ENCODE measurements at regions not wholly inside any gene's neighbourhood (a gene's known extent, or its start where the extent isn't known, plus 50 kb on each side); places are given as distances from the start of the nearest gene placed in this dataset.

GRCh38 chr22:49031746-49032330 lies 795.8 kb downstream of the BRD1 start:
- no peak for DNase-seq

- DNase-seq: no peak
Measured at GRCh38 chr22:49028111-49028510, 799.6 kb downstream of the BRD1 start.

- no peak for DNase-seq
Measured at GRCh38 chr22:49027368-49027670, 800.4 kb downstream of the BRD1 start.

GRCh38 chr22:49026494-49027367 lies 800.9 kb downstream of the BRD1 start:
- DNase-seq: no peak

GRCh38 chr22:49025791-49026493 lies 801.7 kb downstream of the BRD1 start:
- DNase-seq: no peak

GRCh38 chr22:49024775-49025440 lies 802.8 kb downstream of the BRD1 start:
- DNase-seq: no peak

DNA sequence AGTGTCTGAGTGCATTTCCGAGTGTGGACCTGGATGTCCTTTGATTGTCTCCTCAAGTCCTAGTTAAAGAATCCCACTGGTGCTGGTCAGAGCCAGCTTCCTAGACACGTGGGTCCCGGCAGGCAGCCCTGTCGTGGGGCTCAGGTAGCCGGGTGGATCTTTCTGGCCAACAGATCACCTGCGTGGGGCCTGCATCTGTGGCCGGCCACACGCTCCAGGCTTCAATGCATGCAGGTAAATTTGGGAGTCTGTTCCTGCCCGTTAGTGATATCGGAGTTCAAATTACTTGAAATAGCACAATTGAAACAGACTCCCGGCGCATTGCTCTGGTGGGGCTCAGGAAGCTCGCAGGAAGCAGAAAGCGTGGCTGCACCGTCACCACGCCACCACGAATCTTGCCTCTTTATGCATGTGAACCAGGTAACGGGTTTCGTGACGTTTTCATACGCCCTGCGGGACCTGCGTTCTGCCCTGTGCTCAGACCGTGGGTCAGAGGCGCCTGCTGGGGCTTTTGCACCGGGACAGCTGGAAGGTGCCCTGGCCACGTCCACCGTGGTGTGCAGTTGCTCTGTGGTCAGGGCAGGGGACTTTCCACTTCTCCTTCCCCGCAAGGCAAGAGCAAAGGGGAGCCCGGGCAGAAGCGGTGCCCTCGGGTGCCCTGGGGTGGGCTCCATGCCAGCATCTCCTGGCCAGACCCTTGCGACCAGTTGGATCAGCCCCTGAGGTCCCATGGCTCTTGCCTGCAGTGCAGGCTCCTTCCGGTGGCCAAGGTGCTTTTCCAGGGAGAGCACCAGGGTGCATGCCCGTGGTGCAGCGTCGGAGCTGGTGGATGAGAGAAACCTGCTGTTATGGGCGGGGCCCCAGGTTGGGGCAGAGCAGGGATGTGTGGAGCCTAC lies 803.5 kb downstream of the BRD1 start:
- DNase-seq: no peak

DNA sequence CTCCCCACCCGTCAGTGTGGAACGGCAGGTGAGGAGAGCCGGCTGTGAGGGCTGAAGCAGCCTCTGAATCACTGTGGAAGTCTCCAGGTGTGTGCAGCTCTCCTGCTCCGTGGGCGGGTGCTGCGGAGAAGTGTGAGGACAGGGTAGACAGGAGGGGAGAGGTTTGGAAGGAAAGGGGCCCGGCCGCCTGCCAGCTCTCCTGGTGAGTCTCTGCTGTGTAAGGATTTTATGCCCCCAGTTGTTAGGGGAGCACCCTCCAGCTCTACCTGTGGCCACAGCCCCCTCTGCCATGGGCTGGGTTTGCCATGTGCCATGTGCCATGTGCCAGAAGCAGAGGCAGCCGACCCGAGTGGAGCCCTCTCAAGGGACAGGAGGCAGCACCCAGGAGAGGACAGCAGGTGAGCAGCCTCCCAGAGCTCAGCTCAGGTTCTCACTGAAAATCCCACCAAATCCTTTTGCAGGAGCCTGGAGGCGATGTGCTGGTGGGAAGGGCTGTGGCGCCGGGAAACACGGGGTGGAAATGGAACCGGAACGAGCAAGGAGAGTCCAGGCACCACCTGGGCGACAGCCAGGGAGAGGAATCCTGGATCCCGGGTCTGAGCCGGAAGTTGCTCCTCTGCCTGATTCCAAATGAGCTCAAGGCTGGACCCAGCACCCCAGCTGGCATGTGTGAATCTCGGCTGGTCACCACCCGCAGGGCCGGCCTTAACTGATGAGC lies 804.4 kb downstream of the BRD1 start:
- DNase-seq: no peak

GRCh38 chr22:49022816-49023160 lies 804.9 kb downstream of the BRD1 start:
- DNase-seq: no peak

DNA sequence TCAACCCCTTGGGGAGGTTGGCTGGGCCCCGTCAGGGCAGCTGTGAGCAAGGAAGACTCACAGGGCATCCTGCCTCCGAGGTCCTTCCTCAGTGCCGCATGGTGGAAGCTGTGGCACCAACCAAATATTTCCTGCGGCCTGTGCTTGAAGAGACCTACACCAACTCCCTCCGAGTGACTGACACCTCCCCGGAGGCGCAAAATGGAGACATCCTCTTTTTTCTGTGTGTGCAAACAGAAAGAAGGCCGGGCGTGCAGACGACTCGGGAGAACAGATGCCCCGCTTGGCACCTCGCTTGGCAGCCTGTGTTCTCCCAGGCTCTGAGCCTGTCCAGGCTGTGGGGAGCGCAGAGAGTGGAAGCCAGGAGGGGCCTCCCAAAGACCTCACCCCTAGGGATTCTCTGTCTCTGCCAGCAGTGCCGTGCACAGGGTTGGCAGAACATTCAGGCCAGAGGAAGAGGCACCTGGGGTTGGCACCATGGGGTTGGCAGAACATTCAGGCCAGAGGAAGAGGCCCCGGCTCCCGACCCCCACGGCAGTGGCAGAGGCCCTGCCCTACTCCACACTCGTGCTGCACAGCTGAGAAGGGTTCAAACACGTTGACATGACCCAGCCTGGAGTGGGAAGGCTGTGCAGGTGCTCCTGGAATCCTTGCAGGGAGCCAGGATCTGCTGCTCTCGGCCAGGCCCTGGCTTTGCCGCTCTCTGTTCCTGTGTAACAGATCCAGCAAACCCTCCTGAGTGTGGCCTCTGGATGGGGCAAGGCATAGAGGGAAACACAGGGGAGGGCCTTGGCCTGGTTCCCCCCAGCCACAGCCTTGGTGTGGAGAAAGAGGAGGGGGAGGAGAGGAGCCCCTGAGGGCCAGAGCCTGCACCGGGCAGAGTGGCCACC lies 805.5 kb downstream of the BRD1 start:
- DNase-seq: no peak

DNA sequence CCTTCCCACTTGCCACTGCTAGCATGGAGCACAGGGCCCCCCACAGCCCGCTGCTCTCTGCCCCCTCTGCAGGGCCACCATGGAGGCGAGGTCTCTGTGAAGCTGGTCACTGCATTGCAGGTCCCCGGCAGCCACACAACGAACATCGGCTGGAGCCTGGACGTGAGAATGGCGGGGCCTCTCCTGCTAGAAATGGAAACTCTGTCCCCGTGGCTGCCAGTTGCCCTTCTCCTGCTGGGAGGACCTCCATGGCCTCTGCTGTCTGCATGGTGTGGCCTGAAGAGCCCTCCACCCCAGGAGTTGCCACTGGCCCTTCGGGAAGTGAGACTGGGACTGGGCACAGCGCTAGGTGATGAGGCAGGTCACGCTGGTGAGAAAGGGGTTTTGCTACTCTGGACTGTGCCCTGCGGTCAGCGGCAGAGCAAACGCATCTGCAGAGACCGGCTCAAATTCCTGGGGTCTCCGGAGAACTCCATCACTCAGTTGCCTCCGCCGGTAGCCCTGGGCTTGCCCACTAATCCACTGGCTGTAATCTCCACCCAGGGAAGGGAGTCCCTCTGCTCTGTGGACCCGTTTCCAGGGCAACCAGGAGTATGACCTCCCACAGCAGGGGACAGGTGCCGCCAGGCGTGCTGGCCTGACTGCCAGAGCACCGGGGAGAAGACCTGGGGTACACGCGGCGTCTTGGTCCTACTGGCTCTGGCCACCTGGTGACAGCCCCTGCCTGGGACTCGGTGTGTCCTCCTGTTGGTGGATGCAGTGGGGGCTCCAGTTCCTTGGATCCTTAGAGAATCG lies 806.3 kb downstream of the BRD1 start:
- DNase-seq: no peak

- DNase-seq: no peak
Measured at GRCh38 chr22:49019737-49020713, 807.6 kb downstream of the BRD1 start.

- no peak for DNase-seq
Measured at GRCh38 chr22:49018601-49019000, 809.1 kb downstream of the BRD1 start.

DNA sequence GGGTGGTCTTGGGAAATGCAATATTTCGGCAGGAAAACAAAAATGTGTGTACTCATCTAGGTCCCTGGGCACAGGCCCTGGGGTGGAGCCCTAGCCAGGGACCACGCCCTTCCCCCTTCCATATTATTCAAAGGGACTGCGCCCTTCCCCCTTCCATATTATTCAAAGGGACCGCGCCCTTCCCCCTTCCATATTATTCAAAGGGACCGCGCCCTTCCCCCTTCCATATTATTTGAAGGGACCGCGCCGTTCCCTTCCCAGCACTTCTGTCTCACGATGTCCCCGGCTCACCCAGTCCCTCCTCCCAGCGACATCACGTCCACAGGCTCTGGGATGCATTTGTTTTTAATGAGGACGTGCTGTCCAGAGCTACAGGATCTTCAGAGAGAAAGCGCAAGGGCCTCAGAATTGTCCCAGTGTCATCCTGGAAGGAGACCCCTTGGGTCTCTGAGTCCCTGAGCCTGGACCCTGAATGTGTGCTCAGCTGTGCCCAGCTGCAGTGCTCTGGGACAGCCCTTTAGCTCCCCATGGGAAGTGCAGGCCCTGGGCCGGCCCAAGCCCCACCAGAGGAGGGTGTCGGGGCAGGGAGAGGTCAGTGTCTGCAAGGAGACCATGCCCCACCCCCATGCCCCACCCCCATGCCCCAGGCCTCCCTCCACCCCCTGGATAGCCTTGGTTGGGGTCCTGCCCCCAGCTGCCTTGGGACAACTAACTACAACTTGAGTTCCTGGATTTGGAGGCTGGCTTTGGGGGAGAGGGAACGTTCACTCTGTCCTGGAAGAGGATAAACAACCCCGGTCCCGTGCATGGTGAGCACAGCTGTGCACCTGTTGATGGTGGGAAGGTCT lies 810.0 kb downstream of the BRD1 start:
- no peak for DNase-seq

GRCh38 chr22:49016909-49017481 lies 810.7 kb downstream of the BRD1 start:
- no peak for DNase-seq

DNA sequence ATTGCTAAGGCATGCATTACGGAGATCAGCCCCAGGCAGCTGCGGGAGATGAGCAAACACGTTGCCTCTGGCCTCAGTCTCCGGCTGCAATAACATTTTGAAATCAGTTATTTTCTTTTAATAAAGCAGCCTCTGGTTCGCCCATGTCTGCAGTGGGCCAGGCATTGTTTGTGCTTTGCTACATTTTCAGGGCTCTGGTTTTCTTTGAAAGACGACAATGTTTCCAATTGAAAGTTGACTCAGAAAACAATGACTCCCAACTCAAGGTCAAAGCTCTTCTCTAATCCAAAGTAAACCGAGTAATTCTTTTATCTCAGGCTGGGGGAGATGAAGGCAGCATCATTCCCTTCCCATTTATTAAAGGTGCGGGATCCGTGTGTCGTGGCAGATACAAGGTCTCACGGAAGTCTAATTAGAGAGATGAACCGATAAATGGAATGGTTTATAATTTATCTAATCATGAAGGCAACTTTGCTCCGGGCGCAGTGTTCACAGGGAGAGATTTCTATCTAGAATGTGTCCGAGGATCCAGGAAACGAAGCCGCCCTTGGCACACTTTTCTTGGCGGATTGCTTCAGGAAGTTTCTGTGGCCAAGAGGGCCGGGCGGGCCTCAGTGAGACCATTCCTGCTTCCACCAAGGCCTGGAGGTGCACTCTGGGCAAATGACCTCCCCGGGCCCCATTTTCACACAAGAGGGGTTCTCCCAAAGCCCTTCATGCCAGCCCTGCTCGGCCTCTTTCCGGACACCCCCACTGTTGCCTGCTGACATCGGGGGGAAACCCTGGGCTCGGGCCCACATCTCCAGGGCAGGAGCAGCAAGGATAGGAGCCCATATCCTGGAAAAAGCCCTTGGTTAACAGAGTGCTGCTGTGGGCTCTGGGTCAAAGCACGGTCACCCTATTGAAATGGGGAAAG lies 811.4 kb downstream of the BRD1 start:
- no peak for DNase-seq
